ENCODE measurements at regions not wholly inside any gene's neighbourhood (a gene's known extent, or its start where the extent isn't known, plus 50 kb on each side); places are given as distances from the start of the nearest gene placed in this dataset.

- DNase-seq: no peak
Observed at GRCh38 chrX:40449396-40449795, 131.4 kb upstream of the ATP6AP2 start.

GRCh38 chrX:40448793-40449192 is 132.0 kb upstream of the ATP6AP2 start:
- no peak for DNase-seq

GRCh38 chrX:40446921-40447320 is 133.8 kb upstream of the ATP6AP2 start:
- no peak for DNase-seq

- DNase-seq: no peak
Observed at GRCh38 chrX:40445691-40446090, 135.1 kb upstream of the ATP6AP2 start.

- DNase-seq: no peak
Observed at GRCh38 chrX:40444798-40445496, 135.8 kb upstream of the ATP6AP2 start.

GRCh38 chrX:40444133-40444532 is 136.6 kb upstream of the ATP6AP2 start:
- DNase-seq: no peak

GRCh38 chrX:40440866-40441265 is 139.9 kb upstream of the ATP6AP2 start:
- DNase-seq: no peak

- no peak for DNase-seq
Observed at GRCh38 chrX:40439625-40440532, 140.9 kb upstream of the ATP6AP2 start.

GRCh38 chrX:40437348-40437747 is 143.4 kb upstream of the ATP6AP2 start:
- DNase-seq: no peak

GRCh38 chrX:40434947-40435346 is 145.8 kb upstream of the ATP6AP2 start:
- no peak for DNase-seq

GRCh38 chrX:40434443-40434842 is 146.3 kb upstream of the ATP6AP2 start:
- no peak for DNase-seq

GRCh38 chrX:40433160-40433559 is 147.6 kb upstream of the ATP6AP2 start:
- DNase-seq: no peak

GRCh38 chrX:40424259-40424658 is 156.5 kb upstream of the ATP6AP2 start:
- DNase-seq: no peak

- no peak for DNase-seq
Observed at GRCh38 chrX:40423299-40423698, 157.5 kb upstream of the ATP6AP2 start.

- no peak for DNase-seq
Observed at GRCh38 chrX:40422021-40422420, 158.7 kb upstream of the ATP6AP2 start.

- DNase-seq: no peak
Observed at GRCh38 chrX:40420899-40421729, 159.7 kb upstream of the ATP6AP2 start.

- no peak for DNase-seq
Observed at GRCh38 chrX:40418813-40419195, 162.0 kb upstream of the ATP6AP2 start.

GRCh38 chrX:40418146-40418812 is 162.5 kb upstream of the ATP6AP2 start:
- DNase-seq: no peak

- no peak for DNase-seq
Observed at GRCh38 chrX:40415675-40416074, 165.1 kb upstream of the ATP6AP2 start.

GRCh38 chrX:40414335-40414734 is 166.4 kb upstream of the ATP6AP2 start:
- DNase-seq: no peak

GRCh38 chrX:40411340-40412111 is 169.2 kb upstream of the ATP6AP2 start:
- no peak for DNase-seq

- no peak for DNase-seq
Observed at GRCh38 chrX:40410859-40411258, 169.9 kb upstream of the ATP6AP2 start.
